Right kidney (tissue), 1 donor: ENCODE measurements at regions not wholly inside any gene's neighbourhood (a gene's known extent, or its start where the extent isn't known, plus 50 kb on each side); places are given as distances from the start of the nearest gene placed in this dataset.

Experiments used
- DNase-seq: peaks from one replicate; pipeline ENCODE4 v3.0.0-alpha.2; 2016

- no peak for DNase-seq
These were observed 159.2 kb downstream of the SNX18 start for GRCh38 chr5:54676481-54677340.

GRCh38 chr5:54673523-54674225, 156.1 kb downstream of the SNX18 start:
- no peak for DNase-seq

GRCh38 chr5:54672871-54673270, 155.3 kb downstream of the SNX18 start:
- DNase-seq, result no peak

DNA sequence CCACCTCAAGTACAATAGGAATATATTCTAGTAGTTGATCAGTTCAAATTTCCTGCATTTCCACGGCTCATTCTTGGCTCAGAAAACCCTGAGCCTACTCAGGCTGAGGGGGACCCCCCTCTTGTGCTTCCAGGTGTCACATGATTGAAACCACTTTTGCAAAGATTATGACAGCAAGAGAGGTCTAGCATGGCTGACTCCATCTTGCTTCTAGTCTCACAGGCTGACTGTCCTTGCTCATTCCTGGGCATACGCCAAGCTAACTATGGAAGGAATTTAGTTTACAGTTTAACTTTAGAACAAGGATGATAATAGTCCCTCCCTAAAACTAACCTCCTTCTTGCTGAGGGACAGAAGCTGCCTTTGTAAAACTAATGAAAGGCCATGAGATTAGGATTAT, 154.1 kb downstream of the SNX18 start:
- DNase-seq, result no peak

DNA sequence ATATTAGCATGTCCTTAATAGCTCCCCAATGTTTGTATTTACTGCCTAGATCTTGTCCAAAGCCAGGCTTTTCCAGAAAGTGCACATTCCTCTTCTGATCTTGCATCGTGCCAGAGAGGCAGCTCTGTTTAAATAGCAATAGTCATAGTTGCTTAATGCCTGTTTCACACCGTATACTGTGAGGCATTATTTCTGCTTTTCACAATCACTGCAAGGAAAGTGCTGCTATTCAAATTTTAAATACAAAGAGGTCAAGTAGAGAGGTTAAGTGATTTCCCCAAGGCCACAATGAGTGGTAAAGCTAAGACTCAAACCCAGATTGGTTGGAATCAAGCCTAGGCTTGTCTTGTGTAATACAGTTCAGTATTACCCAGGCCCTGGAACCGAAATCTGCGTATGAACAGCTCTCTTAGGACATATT, 153.6 kb downstream of the SNX18 start:
- no peak for DNase-seq

- no peak for DNase-seq
These were observed 152.7 kb downstream of the SNX18 start for GRCh38 chr5:54670281-54670680.

GRCh38 chr5:54669845-54670244, 152.3 kb downstream of the SNX18 start:
- DNase-seq, result no peak

DNA sequence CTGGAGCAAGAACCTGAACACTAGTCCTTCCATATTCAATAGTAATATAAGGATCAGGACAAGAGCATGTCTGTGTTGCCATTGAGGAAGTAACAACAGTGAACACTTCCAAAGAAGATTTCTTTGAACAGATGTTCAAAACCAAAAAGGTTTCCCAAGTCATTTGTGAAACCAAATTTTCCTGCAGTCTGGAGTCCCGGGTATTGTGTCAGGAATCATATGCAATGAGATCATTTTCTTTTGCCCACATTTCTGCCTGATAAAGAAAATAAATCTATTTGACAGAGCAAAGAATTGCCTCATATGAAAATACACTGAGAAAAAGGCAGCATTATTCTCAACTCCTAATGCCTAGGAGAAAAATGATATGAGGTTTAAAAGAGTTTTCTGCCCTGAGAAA, 151.7 kb downstream of the SNX18 start:
- DNase-seq, result no peak

- no peak for DNase-seq
These were observed 150.5 kb downstream of the SNX18 start for GRCh38 chr5:54668096-54668495.

DNA sequence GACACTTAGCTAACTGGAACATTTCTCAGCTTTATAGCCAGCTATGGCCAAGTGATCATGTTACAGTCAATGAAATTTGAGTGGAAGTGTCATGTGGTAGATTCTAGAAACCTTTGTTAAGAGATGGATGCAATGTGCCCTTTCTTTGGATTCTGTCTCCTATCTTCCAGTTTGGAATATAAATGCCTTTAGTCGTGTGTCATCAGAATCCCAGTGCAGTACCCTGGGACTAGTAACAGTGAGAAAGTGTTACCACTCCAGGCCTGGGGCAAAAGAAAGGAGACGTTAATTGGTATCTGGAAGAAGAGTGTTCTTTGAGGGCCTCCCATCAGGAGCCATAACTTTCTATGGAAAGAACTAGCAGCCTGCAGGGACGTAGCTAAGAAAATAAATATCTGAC, 149.6 kb downstream of the SNX18 start:
- no peak for DNase-seq

- no peak for DNase-seq
These were observed 146.3 kb downstream of the SNX18 start for GRCh38 chr5:54663866-54664265.

DNA sequence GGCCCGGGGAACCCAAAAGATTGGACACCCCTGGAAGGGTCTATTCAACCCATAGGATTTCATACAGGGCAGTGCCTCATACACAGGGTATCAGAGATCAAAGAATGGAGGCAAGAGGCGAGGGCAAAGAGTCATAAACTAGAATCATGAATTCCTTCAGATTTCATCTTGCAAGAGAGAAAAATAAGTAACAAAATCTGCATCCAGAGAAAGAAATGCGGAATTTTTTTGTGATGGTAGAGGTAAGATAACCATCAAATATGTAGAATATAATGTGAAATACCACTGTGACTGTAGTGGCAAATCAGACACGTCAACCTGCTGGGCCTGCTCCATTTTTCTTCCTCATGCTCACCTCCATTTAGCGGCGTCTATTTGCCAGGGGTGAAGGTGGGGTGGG, 143.6 kb downstream of the SNX18 start:
- no peak for DNase-seq

DNA sequence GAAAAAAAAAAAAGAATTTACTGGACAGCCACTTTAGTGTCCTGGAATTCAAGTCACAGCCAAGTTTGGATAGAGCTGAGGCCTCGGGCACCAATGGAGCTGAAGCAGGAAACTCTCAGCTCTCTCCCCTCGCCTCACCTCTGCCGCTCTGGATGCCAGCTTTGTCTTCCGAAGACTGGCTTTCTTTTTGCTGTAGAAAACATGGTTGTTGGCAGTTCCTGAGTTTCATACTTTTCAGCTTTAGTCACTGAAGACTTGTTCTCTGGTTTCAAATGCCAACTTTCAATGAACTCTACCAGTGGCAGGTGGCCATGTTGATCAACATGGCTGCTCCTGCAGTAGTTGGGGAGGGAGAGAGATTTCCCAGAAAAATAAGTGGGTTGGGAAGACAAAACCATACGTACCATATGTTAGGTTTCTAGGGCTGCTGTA, 142.2 kb downstream of the SNX18 start:
- no peak for DNase-seq

DNA sequence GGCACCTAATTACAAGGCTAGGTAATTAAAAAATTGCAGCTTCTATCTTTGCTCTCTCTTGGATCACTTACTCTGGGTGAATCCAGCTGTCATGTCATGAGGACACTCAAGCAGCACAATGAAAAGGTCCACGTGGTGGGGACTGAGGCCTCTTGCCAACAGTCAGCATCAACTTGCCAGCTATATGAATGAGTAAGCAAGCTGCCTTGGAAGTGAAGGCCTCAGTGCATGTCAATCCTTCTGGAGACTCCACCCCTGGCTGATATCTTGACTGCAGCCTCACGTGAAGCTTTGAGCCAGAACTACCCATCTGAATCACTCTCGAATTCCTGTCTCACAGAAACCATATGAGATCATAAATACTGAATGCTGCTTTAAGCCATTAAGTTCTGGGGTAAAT, 140.5 kb downstream of the SNX18 start:
- no peak for DNase-seq

DNA sequence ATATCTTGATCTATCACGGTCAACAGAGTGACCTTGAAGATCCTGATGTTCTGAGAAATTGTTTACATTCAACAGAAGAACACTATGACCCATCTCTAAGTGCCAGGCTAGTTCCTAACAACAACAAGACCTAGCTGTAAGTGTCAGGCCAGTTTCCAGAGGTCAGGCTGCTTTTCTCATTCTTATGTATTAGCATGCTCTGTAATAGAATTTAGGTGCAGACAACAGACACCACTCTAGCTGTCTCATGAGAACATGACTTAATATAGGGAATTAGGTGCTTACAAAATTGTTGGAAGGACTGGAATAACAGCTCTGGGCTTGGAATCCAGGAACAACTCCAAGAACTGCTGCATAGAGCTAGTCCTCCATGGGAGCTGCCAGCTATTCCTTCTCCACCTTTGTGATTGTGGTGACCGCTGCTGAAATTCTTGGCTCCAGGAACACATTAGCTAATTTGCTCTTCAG, 138.7 kb downstream of the SNX18 start:
- no peak for DNase-seq

- DNase-seq, result no peak
These were observed 138.2 kb downstream of the SNX18 start for GRCh38 chr5:54655761-54656160.

DNA sequence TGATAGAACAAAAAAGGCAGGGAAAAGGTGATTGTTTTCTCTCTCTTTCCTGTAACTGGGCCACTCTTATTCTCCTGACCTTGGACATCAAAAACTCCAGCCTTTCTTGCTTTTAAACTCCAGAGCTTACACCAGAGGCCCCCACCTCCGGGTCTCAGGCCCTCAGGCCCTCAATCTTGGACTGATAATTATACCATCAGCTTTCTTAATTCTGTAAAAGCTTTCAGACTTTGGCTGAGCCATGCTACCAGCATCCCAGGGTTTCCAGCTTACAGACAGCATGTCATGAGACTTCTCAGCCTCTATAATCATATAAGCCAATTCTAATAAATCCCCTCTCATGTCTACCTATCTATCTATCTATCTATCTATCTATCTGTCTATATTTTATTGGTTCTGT, 137.7 kb downstream of the SNX18 start:
- DNase-seq, result no peak

GRCh38 chr5:54653956-54654614, 136.5 kb downstream of the SNX18 start:
- DNase-seq, result no peak

DNA sequence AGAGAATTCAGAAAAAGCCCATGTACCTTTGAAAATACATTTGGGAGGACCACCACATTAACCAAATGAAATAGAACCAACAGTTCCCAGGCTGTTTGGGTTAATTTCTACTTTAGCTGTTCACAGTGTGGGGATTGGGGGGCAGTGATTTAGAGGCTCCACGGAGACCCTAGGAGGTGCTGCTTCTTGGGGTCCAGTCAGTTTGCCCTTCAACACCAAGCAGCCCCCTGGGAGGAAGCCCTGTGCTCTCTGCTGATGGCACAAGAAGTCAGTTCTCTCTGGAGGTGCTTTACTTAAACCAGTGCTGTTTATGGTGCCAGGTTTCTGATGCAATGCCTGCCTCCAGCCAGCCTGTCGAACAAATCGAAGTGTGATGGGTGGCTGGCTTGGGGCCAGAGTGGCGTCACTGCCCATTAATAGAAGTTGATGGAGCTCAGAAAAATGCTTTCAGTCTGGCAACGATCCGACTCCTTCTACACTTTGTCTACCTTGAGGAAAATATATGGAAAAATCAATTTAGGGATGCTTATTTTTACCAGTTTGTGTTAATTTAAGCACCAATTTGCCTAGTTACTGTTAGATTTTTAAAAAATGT, 134.0 kb downstream of the SNX18 start:
- DNase-seq, result no peak

- no peak for DNase-seq
These were observed 131.5 kb downstream of the SNX18 start for GRCh38 chr5:54649041-54649504.

GRCh38 chr5:54646356-54647101, 129.0 kb downstream of the SNX18 start:
- peak; percentile 49 for DNase-seq

GRCh38 chr5:54645882-54646355, 128.4 kb downstream of the SNX18 start:
- no peak for DNase-seq
